ENCODE measurements at regions not wholly inside any gene's neighbourhood (a gene's known extent, or its start where the extent isn't known, plus 50 kb on each side); places are given as distances from the start of the nearest gene placed in this dataset.

- H3K27me3 Mint-ChIP-seq (ENCODE audit: unreplicated experiment) = peaks cover 78% of the 10 kb centered on the region
- H3K4me3 Mint-ChIP-seq (ENCODE audit: low read depth, unreplicated experiment) = no peak overlapping the region
- no peaks in the 10 kb centered on the region for H3K36me3 Mint-ChIP-seq (ENCODE audit: insufficient read depth, unreplicated experiment)
- no peak for DNase-seq
- H3K4me1 Mint-ChIP-seq (ENCODE audit: low read depth, unreplicated experiment) = no peaks in the 10 kb centered on the region
- intact Hi-C loops (cut with micrococcal nuclease; ENCODE audit: unreplicated experiment) = loop anchor here (5.0 to 10.0 kb wide), 3 partner anchors 51 to 1292 kb away; no protein-coding TSS in a partner anchor
- no peak overlapping the region for H3K27ac Mint-ChIP-seq (ENCODE audit: unreplicated experiment)
- CTCF ChIA-PET = no interaction called here
- TF ChIP-seq CTCF (IDR thresholded peaks at IDR 0.05; ENCODE audit: unreplicated experiment) = no peak
- no TSS peak for BruUV-seq (replicated peaks)
- H3K9me3 Mint-ChIP-seq (ENCODE audit: low read depth, unreplicated experiment) = no peaks in the 10 kb centered on the region
These were observed 256.4 kb downstream of the SS18 start for GRCh38 chr18:25834061-25834460.

- TF ChIP-seq CTCF (IDR thresholded peaks at IDR 0.05; ENCODE audit: unreplicated experiment) = peak; percentile 77
- H3K27me3 Mint-ChIP-seq (ENCODE audit: unreplicated experiment) = peaks cover 79% of the 10 kb centered on the region
- no peak overlapping the region for H3K27ac Mint-ChIP-seq (ENCODE audit: unreplicated experiment)
- H3K36me3 Mint-ChIP-seq (ENCODE audit: insufficient read depth, unreplicated experiment) = no peaks in the 10 kb centered on the region
- no peaks in the 10 kb centered on the region for H3K4me1 Mint-ChIP-seq (ENCODE audit: low read depth, unreplicated experiment)
- CTCF ChIA-PET = no interaction called here
- peak; percentile 67 for DNase-seq
- no TSS peak for BruUV-seq (replicated peaks)
- intact Hi-C loops (cut with micrococcal nuclease; ENCODE audit: unreplicated experiment) = loop anchor here (5.0 to 10.0 kb wide), 3 partner anchors 53 to 1290 kb away; no protein-coding TSS in a partner anchor
- H3K4me3 Mint-ChIP-seq (ENCODE audit: low read depth, unreplicated experiment) = no peak overlapping the region
- no peaks in the 10 kb centered on the region for H3K9me3 Mint-ChIP-seq (ENCODE audit: low read depth, unreplicated experiment)
These were observed 258.3 kb downstream of the SS18 start for GRCh38 chr18:25832001-25832604.

GRCh38 chr18:25831301-25831701, 259.1 kb downstream of the SS18 start:
- CTCF ChIA-PET = interaction anchor here (0.6 kb wide), 1 partner anchor 509 kb away, joined by 3 read pairs; no protein-coding TSS in a partner anchor
- H3K4me1 Mint-ChIP-seq (ENCODE audit: low read depth, unreplicated experiment) = no peaks in the 10 kb centered on the region
- H3K9me3 Mint-ChIP-seq (ENCODE audit: low read depth, unreplicated experiment) = no peaks in the 10 kb centered on the region
- no peak for DNase-seq
- no peaks in the 10 kb centered on the region for H3K36me3 Mint-ChIP-seq (ENCODE audit: insufficient read depth, unreplicated experiment)
- peaks cover 79% of the 10 kb centered on the region for H3K27me3 Mint-ChIP-seq (ENCODE audit: unreplicated experiment)
- BruUV-seq (replicated peaks) = no TSS peak
- H3K27ac Mint-ChIP-seq (ENCODE audit: unreplicated experiment) = no peak overlapping the region
- no peak for TF ChIP-seq CTCF (IDR thresholded peaks at IDR 0.05; ENCODE audit: unreplicated experiment)
- intact Hi-C loops (cut with micrococcal nuclease; ENCODE audit: unreplicated experiment) = loop anchor here (5.0 to 10.0 kb wide), 3 partner anchors 54 to 1289 kb away; no protein-coding TSS in a partner anchor
- H3K4me3 Mint-ChIP-seq (ENCODE audit: low read depth, unreplicated experiment) = no peak overlapping the region

GRCh38 chr18:25830787-25831186, 259.6 kb downstream of the SS18 start:
- CTCF ChIA-PET = no interaction called here
- Mint-ChIP-seq H3K4me1 (ENCODE audit: low read depth, unreplicated experiment) (no peaks in the 10 kb centered on the region), H3K9me3 (ENCODE audit: low read depth, unreplicated experiment) (no peaks in the 10 kb centered on the region), H3K36me3 (ENCODE audit: insufficient read depth, unreplicated experiment) (no peaks in the 10 kb centered on the region), H3K27me3 (ENCODE audit: unreplicated experiment) (peaks cover 79% of the 10 kb centered on the region), H3K4me3 (ENCODE audit: low read depth, unreplicated experiment) (no peak overlapping the region), H3K27ac (ENCODE audit: unreplicated experiment) (no peak overlapping the region)
- TF ChIP-seq CTCF (IDR thresholded peaks at IDR 0.05; ENCODE audit: unreplicated experiment) = no peak
- intact Hi-C loops (cut with micrococcal nuclease; ENCODE audit: unreplicated experiment) = loop anchor here (5.0 to 10.0 kb wide), 3 partner anchors 54 to 1288 kb away; no protein-coding TSS in a partner anchor
- BruUV-seq (replicated peaks) = no TSS peak
- no peak for DNase-seq
